SJCRH30 (cell line): ENCODE measurements at regions not wholly inside any gene's neighbourhood (a gene's known extent, or its start where the extent isn't known, plus 50 kb on each side); places are given as distances from the start of the nearest gene placed in this dataset.
A peak's percentile ranks its signal among the peaks of the same experiment; 100 is the strongest.

Experiments
- DNase-seq, 2 experiments: peaks; one replicate each; pipeline ENCODE4 v3.0.0-alpha.2; 2015 to 2020
- H3K27ac ChIP-seq: fragments of 250-450 bp; sonication (Bioruptor Pico); 2 replicates; pipeline ENCODE4 v1.5.1; 2020; ENCODE audit warnings: mild to moderate bottlenecking, moderate library complexity
- H3K27me3 ChIP-seq: fragments of 250-450 bp; sonication (Bioruptor Pico); 2 replicates; pipeline ENCODE4 v1.5.1; 2020; ENCODE audit warnings: mild to moderate bottlenecking, moderate library complexity
- H3K36me3 ChIP-seq: fragments of 250-450 bp; sonication (Bioruptor Pico); 2 replicates; pipeline ENCODE4 v1.5.1; 2020; ENCODE audit warnings: mild to moderate bottlenecking, moderate library complexity
- H3K4me1 ChIP-seq: fragments of 250-450 bp; sonication (Bioruptor Pico); 2 replicates; pipeline ENCODE4 v1.5.1; 2020; ENCODE audit warnings: mild to moderate bottlenecking, moderate library complexity
- H3K4me3 ChIP-seq: fragments of 250-450 bp; sonication (Bioruptor Pico); 2 replicates; pipeline ENCODE4 v1.5.1; 2020; ENCODE audit warnings: mild to moderate bottlenecking, moderate library complexity
- H3K9me3 ChIP-seq: fragments of 250-450 bp; sonication (Bioruptor Pico); replicated peaks from 2 replicates; pipeline ENCODE4 v1.5.1; 2020; ENCODE audit warnings: mild to moderate bottlenecking, moderate library complexity

GRCh38 chr15:66939016-66939415, 126.4 kb upstream of the SMAD3 start:
- Histone ChIP-seq H3K27ac (no peak overlapping the region), H3K27me3 (no peaks in the 10 kb centered on the region), H3K4me3 (no peak overlapping the region), H3K9me3 (peaks cover 1% of the 10 kb centered on the region; the same call in 1 of the 2 replicates), H3K36me3 (no peaks in the 10 kb centered on the region), H3K4me1 (peaks cover 6% of the 10 kb centered on the region; the same call in 1 of the 2 replicates)
- DNase-seq, result no peak

GRCh38 chr15:66939451-66940023, 125.9 kb upstream of the SMAD3 start:
- no peak overlapping the region for H3K27ac ChIP-seq
- H3K4me3 ChIP-seq, result no peak overlapping the region
- no peaks in the 10 kb centered on the region for H3K27me3 ChIP-seq
- DNase-seq, result no peak
- no peaks in the 10 kb centered on the region for H3K36me3 ChIP-seq
- H3K9me3 ChIP-seq, result no peaks in the 10 kb centered on the region
- peaks cover 8% of the 10 kb centered on the region; the same call in 1 of the 2 replicates for H3K4me1 ChIP-seq

DNA sequence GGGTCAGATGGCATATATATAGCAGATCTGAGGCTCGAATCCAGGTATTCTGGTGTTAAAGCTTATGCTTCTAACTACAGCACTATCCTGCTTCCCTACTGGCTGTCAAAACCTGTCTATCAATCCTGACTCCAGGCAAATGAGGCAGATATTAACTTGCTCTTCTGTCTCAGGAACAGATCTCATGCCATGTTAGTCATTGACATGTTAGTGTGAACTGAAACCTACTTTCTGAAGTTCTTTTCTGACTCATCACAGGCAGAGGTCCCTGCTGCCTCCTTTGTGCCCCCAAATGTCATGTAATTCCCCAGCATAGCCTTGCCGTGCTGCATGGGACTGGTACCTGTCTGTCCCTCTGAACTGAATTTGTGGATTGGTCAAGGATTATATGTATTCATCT, 125.0 kb upstream of the SMAD3 start:
- Histone ChIP-seq H3K27ac (no peak overlapping the region), H3K36me3 (no peaks in the 10 kb centered on the region), H3K4me3 (no peak overlapping the region), H3K9me3 (no peaks in the 10 kb centered on the region), H3K4me1 (peaks cover 8% of the 10 kb centered on the region; the same call in 1 of the 2 replicates), H3K27me3 (no peaks in the 10 kb centered on the region)
- no peak for DNase-seq

GRCh38 chr15:66941108-66941711, 124.2 kb upstream of the SMAD3 start:
- no peaks in the 10 kb centered on the region for H3K27me3 ChIP-seq
- no peak overlapping the region for H3K27ac ChIP-seq
- no peaks in the 10 kb centered on the region for H3K36me3 ChIP-seq
- DNase-seq, result no peak
- peaks cover 8% of the 10 kb centered on the region; the same call in 1 of the 2 replicates for H3K4me1 ChIP-seq
- no peaks in the 10 kb centered on the region for H3K9me3 ChIP-seq
- no peak overlapping the region for H3K4me3 ChIP-seq

DNA sequence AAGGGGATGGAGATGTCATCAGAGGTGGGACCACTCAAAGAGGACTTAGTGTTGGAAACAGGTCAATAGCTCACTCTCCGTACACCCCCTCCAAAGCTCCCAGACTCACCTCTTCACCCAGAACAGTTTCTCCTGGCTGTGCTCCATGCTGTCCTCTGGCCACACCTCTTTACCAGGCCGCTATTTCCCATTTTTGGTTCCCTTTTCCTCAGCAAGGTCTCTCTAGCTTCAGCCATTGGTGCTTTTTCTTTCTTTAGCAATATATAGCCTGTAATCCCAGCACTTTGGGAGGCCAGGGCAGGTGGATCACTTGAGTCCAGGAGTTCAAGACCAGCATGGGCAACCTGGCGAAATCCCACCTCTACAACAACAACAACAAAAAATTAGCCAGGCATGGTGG, 123.6 kb upstream of the SMAD3 start:
- H3K4me1 ChIP-seq, result peaks cover 8% of the 10 kb centered on the region; the same call in 1 of the 2 replicates
- no peak for DNase-seq
- H3K36me3 ChIP-seq, result no peaks in the 10 kb centered on the region
- H3K4me3 ChIP-seq, result no peak overlapping the region
- H3K27me3 ChIP-seq, result no peaks in the 10 kb centered on the region
- no peak overlapping the region for H3K27ac ChIP-seq
- no peaks in the 10 kb centered on the region for H3K9me3 ChIP-seq

DNA sequence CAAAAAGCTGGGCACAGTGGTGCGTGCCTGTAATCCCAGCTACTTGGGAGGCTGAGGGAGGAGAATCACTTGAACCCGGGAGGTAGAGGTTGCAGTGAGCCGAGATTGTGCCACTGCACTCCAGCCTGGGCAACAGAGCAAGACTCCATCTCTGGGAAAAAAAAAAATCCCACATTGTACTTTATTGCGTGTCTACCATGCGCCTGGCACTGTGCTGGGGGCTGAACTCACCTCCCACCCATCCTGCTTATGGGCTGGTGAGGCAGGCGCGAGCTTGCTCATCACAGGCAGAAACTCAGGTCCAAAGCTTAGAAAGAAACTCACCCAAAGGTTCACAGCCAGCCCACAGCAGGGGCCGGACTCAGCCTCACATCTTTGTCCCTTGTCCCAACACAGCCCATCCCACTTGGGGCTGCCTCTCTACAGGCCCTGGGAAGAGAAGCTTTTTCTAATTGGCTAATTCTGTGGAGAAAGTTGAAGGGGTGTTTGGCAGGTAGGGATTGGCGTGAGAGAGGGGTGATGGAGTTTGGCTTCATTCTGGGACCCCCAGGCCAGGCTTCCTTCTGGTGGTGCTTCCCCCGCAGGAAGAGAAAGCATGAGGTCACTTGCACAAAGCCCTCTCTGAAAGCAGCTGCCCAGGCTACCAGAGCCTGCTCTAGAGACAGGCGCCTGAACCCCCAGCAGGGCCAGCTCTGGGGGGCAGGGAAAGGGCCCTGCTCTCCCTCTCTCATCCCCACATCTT, 122.6 kb upstream of the SMAD3 start:
- H3K27me3 ChIP-seq, result no peaks in the 10 kb centered on the region
- H3K9me3 ChIP-seq, result no peaks in the 10 kb centered on the region
- H3K27ac ChIP-seq, result no peak overlapping the region
- no peaks in the 10 kb centered on the region for H3K36me3 ChIP-seq
- H3K4me1 ChIP-seq, result peaks cover 8% of the 10 kb centered on the region; the same call in 1 of the 2 replicates
- H3K4me3 ChIP-seq, result no peak overlapping the region
- DNase-seq, result peak; percentile 38 to 42

GRCh38 chr15:66943456-66944095, 121.8 kb upstream of the SMAD3 start:
- Histone ChIP-seq H3K27me3 (no peaks in the 10 kb centered on the region), H3K4me3 (no peak overlapping the region), H3K36me3 (no peaks in the 10 kb centered on the region), H3K27ac (no peak overlapping the region), H3K4me1 (peaks cover 8% of the 10 kb centered on the region; the same call in 1 of the 2 replicates), H3K9me3 (no peaks in the 10 kb centered on the region)
- peak; percentile 58 to 65 for DNase-seq

DNA sequence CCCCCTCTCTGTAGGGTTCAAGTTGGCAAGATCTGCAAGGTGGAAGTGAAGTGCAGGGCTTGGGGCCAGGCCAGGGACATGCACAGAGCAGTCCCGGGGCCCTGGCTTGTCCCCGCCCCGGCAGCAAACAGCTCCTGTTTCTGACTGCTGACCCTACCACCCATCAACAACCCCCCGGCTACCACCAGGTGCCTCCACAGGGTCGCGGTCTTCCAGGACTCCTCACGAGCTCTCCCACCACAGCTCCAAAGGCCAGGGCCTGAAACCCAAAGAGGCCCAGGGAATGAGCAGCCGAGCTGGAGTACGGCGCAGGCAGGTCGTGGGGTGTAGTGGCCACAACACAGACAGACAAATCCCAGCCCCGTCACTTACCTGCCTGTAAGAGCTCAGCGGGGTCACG, 121.3 kb upstream of the SMAD3 start:
- Histone ChIP-seq H3K36me3 (no peaks in the 10 kb centered on the region), H3K9me3 (no peaks in the 10 kb centered on the region), H3K4me1 (peaks cover 8% of the 10 kb centered on the region; the same call in 1 of the 2 replicates), H3K4me3 (no peak overlapping the region), H3K27me3 (no peaks in the 10 kb centered on the region), H3K27ac (no peak overlapping the region)
- no peak for DNase-seq

GRCh38 chr15:66945286-66945685, 120.1 kb upstream of the SMAD3 start:
- DNase-seq, result no peak
- Histone ChIP-seq H3K27ac (no peak overlapping the region), H3K9me3 (no peaks in the 10 kb centered on the region), H3K27me3 (no peaks in the 10 kb centered on the region), H3K4me3 (no peak overlapping the region), H3K36me3 (no peaks in the 10 kb centered on the region), H3K4me1 (peaks cover 11% of the 10 kb centered on the region; the same call in 1 of the 2 replicates)

- peaks cover 14% of the 10 kb centered on the region; the same call in 1 of the 2 replicates for H3K4me1 ChIP-seq
- H3K36me3 ChIP-seq, result no peaks in the 10 kb centered on the region
- no peaks in the 10 kb centered on the region for H3K27me3 ChIP-seq
- no peak for DNase-seq
- H3K9me3 ChIP-seq, result no peaks in the 10 kb centered on the region
- H3K27ac ChIP-seq, result no peak overlapping the region
- no peak overlapping the region for H3K4me3 ChIP-seq
Observed at GRCh38 chr15:66945842-66946241, 119.6 kb upstream of the SMAD3 start.

- H3K9me3 ChIP-seq, result no peaks in the 10 kb centered on the region
- no peaks in the 10 kb centered on the region for H3K27me3 ChIP-seq
- no peaks in the 10 kb centered on the region for H3K36me3 ChIP-seq
- peak; percentile 52 to 91 for DNase-seq
- no peak overlapping the region for H3K27ac ChIP-seq
- H3K4me1 ChIP-seq, result peaks cover 14% of the 10 kb centered on the region; the same call in 1 of the 2 replicates
- H3K4me3 ChIP-seq, result no peak overlapping the region
Observed at GRCh38 chr15:66946578-66947164, 118.7 kb upstream of the SMAD3 start.

DNA sequence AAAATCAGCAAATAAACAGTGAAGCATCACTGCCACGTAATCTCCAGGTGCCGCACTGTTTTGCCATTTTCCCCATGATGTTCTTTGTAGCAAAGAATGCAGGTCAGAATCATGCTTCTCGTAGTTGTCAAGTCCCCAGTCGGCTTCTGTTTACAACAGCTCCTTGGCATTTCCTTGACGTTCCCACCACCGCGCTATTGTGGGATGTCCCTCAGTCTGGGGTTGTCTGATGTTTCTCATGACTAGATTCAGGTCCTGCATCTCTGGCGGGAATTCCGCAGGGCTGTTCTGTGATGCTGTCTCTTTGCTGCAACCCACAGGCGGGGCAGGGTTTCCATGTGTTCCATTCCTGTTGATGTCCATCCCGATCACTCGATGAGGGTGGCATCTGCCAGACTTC, 117.9 kb upstream of the SMAD3 start:
- Histone ChIP-seq H3K27ac (no peak overlapping the region), H3K36me3 (no peaks in the 10 kb centered on the region), H3K4me1 (peaks cover 14% of the 10 kb centered on the region; the same call in 1 of the 2 replicates), H3K9me3 (no peaks in the 10 kb centered on the region), H3K27me3 (no peaks in the 10 kb centered on the region), H3K4me3 (no peak overlapping the region)
- no peak for DNase-seq

GRCh38 chr15:66948294-66948693, 117.1 kb upstream of the SMAD3 start:
- Histone ChIP-seq H3K27ac (no peak overlapping the region), H3K36me3 (no peaks in the 10 kb centered on the region), H3K27me3 (no peaks in the 10 kb centered on the region), H3K4me3 (no peak overlapping the region), H3K9me3 (no peaks in the 10 kb centered on the region), H3K4me1 (peaks cover 9% of the 10 kb centered on the region; the same call in 1 of the 2 replicates)
- DNase-seq, result no peak

DNA sequence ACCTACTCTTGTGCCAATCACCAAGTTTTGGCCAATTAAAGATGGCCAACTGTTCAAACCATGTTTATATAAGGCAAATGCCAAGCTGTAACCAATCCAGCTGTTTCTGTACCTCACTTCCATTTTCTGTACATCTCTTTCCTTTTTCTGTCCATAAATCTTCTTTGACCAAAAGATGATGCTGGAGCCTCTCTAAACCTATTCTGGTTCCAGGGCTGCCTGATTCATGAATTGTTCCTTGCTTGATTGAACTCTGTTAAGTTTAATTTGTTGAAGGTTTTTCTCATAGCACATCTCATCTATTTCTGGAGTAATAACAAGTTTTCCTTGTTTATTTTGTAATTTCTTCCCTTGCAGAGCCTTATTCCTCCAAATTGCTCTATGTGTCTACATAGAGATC, 115.3 kb upstream of the SMAD3 start:
- no peaks in the 10 kb centered on the region for H3K27me3 ChIP-seq
- no peak overlapping the region for H3K4me3 ChIP-seq
- H3K27ac ChIP-seq, result no peak overlapping the region
- no peaks in the 10 kb centered on the region for H3K36me3 ChIP-seq
- DNase-seq, result no peak
- H3K9me3 ChIP-seq, result no peaks in the 10 kb centered on the region
- peaks cover 9% of the 10 kb centered on the region; the same call in 1 of the 2 replicates for H3K4me1 ChIP-seq
